Esophagus muscularis mucosa (tissue), 4 donors: ENCODE measurements at regions not wholly inside any gene's neighbourhood (a gene's known extent, or its start where the extent isn't known, plus 50 kb on each side); places are given as distances from the start of the nearest gene placed in this dataset.

Source experiments
- DNase-seq: peaks from one replicate; pipeline ENCODE4 v3.0.0-alpha.2; 2017; ENCODE audit errors: extremely low spot score
- H3K27ac ChIP-seq, 4 donors: fragments of 200-600 bp; sonication (generic); replicated peaks in 1 of 4; 1 replicate in 3 of 4; 2 replicates in 1 of 4; pipeline ENCODE4 v1.5.1; 2016 to 2019; ENCODE audit warnings: mild to moderate bottlenecking in 1 of 4
- H3K27me3 ChIP-seq, 4 donors: fragments of 200-600 bp; sonication (generic); one replicate each; pipeline versions ENCODE4 v1.5.1 to v1.6.0; 2016 to 2019
- H3K36me3 ChIP-seq, 4 donors: fragments of 200-600 bp; sonication (generic); one replicate each; pipeline ENCODE4 v1.5.1; 2016 to 2019
- H3K4me1 ChIP-seq, 4 donors: fragments of 200-600 bp; sonication (generic); one replicate each; pipeline ENCODE4 v1.5.1; 2016 to 2019
- H3K4me3 ChIP-seq, 4 donors: fragments of 200-600 bp; sonication (generic); 1 replicate in 2 of 4; 2 replicates in 2 of 4; pipeline ENCODE4 v1.5.1; 2016 to 2019; ENCODE audit warnings: mild to moderate bottlenecking in 4 of 4, moderate library complexity in 1 of 4
- H3K9me3 ChIP-seq, 4 donors: fragments of 200-600 bp; sonication (generic); 1 replicate in 3 of 4; 2 replicates in 1 of 4; pipeline ENCODE4 v1.5.1; 2016 to 2019
- CTCF ChIP-seq, 3 experiments: fragments of 200-600 bp in 2 of 3; fragments of 450-650 bp in 1 of 3; sonication (generic) in 2 of 3; IDR thresholded peaks; one replicate each; pipeline ENCODE4 v1.5.1; 2017 to 2019; ENCODE audit warnings: antibody characterized with exemption in 3 of 3, mild to moderate bottlenecking in 2 of 3, moderate library complexity in 1 of 3
- EP300 ChIP-seq: sonication (generic); formaldehyde crosslinking; IDR thresholded peaks from one replicate; pipeline ENCODE4 v1.6.1; 2017; ENCODE audit warnings: antibody characterized with exemption
- POLR2A ChIP-seq: fragments of 450-650 bp; IDR thresholded peaks from one replicate; pipeline ENCODE4 v1.6.1; 2017; ENCODE audit warnings: antibody characterized with exemption, moderate library complexity, mild to moderate bottlenecking, low read depth
- POLR2AphosphoS5 ChIP-seq, 2 donors: sonication (generic); formaldehyde crosslinking; IDR thresholded peaks; one replicate each; pipeline ENCODE4 v1.6.1; 2017; ENCODE audit warnings: antibody characterized with exemption in 2 of 2
- WGBS: methylation state at CpG from one replicate; pipeline ENCODE4 v1.1.5; 2018; 5-methylcytosine and 5-hydroxymethylcytosine counted together
- intact Hi-C: fragments of 100-400 bp; cut with DNase I; formaldehyde crosslinking; loops from one replicate; pipeline ENCODE4 v1.15.1; 2023

GRCh38 chr10:62919776-62920175, 103.6 kb upstream of the EGR2 start:
- intact Hi-C loops = no loop called here
- H3K4me3 ChIP-seq = no peak overlapping the region
- TF ChIP-seq POLR2A (no peak), POLR2AphosphoS5 (IDR thresholded peaks at IDR 0.05) (no peak), CTCF (IDR thresholded peaks at IDR 0.05) (no peak), EP300 (no peak)
- peaks cover 0 to 12% (median 1%) of the 10 kb centered on the region in 4 donors for H3K4me1 ChIP-seq
- peaks cover 0 to 7% (median 0%) of the 10 kb centered on the region in 4 donors for H3K27me3 ChIP-seq
- H3K36me3 ChIP-seq = no peaks in the 10 kb centered on the region
- no peak for DNase-seq
- H3K27ac ChIP-seq = no peak overlapping the region
- no peaks in the 10 kb centered on the region for H3K9me3 ChIP-seq
- WGBS = 88% methylated on average over 3 of the region's 3 CpGs

GRCh38 chr10:62917475-62918238, 101.5 kb upstream of the EGR2 start:
- TF ChIP-seq CTCF (IDR thresholded peaks at IDR 0.05) (no peak), POLR2A (no peak), EP300 (no peak), POLR2AphosphoS5 (IDR thresholded peaks at IDR 0.05) (no peak)
- Histone ChIP-seq H3K4me3 (no peak overlapping the region), H3K36me3 (no peaks in the 10 kb centered on the region), H3K9me3 (no peaks in the 10 kb centered on the region), H3K4me1 (peaks cover 0 to 9% (median 1%) of the 10 kb centered on the region in 4 donors), H3K27me3 (peaks cover 0 to 2% (median 0%) of the 10 kb centered on the region in 4 donors), H3K27ac (no peak overlapping the region)
- intact Hi-C loops = no loop called here
- WGBS = 84% methylated on average over 9 of the region's 9 CpGs
- DNase-seq = no peak

GRCh38 chr10:62916141-62916603, 100.0 kb upstream of the EGR2 start:
- H3K27me3 ChIP-seq = no peaks in the 10 kb centered on the region
- WGBS = 71% methylated on average over 1 of the region's 1 CpG
- H3K4me1 ChIP-seq = peaks cover 0 to 9% (median 1%) of the 10 kb centered on the region in 4 donors
- no peak overlapping the region for H3K4me3 ChIP-seq
- no peaks in the 10 kb centered on the region for H3K36me3 ChIP-seq
- H3K27ac ChIP-seq = no peak overlapping the region
- TF ChIP-seq POLR2AphosphoS5 (IDR thresholded peaks at IDR 0.05) = peak in 1 of 2 donors; percentile 34
- no peak for TF ChIP-seq CTCF (IDR thresholded peaks at IDR 0.05)
- no peak for TF ChIP-seq POLR2A
- no peak for TF ChIP-seq EP300
- no peaks in the 10 kb centered on the region for H3K9me3 ChIP-seq
- intact Hi-C loops = no loop called here
- no peak for DNase-seq

GRCh38 chr10:62915158-62915557, 99.0 kb upstream of the EGR2 start:
- H3K27me3 ChIP-seq = no peaks in the 10 kb centered on the region
- peaks cover 0 to 9% (median 1%) of the 10 kb centered on the region in 4 donors for H3K4me1 ChIP-seq
- no peak for TF ChIP-seq EP300
- H3K9me3 ChIP-seq = no peaks in the 10 kb centered on the region
- no peaks in the 10 kb centered on the region for H3K36me3 ChIP-seq
- DNase-seq = no peak
- no peak overlapping the region for H3K27ac ChIP-seq
- H3K4me3 ChIP-seq = no peak overlapping the region
- intact Hi-C loops = no loop called here

- intact Hi-C loops = no loop called here
- Histone ChIP-seq H3K4me3 (no peak overlapping the region), H3K9me3 (no peaks in the 10 kb centered on the region), H3K27ac (no peak overlapping the region), H3K36me3 (no peaks in the 10 kb centered on the region), H3K27me3 (no peaks in the 10 kb centered on the region), H3K4me1 (peaks cover 0 to 9% (median 1%) of the 10 kb centered on the region in 4 donors)
- WGBS = 65% methylated on average over 3 of the region's 3 CpGs
- TF ChIP-seq POLR2AphosphoS5 (IDR thresholded peaks at IDR 0.05) (no peak), EP300 (no peak), POLR2A (no peak), CTCF (IDR thresholded peaks at IDR 0.05) (no peak)
- no peak for DNase-seq
These were observed 95.9 kb upstream of the EGR2 start for GRCh38 chr10:62912086-62912485.
